Esophagus squamous epithelium (tissue), 5 donors: ENCODE measurements at regions not wholly inside any gene's neighbourhood (a gene's known extent, or its start where the extent isn't known, plus 50 kb on each side); places are given as distances from the start of the nearest gene placed in this dataset.

ENCODE experiments used
- DNase-seq: peaks from one replicate; lab custom pipeline; 2025; lab: John Stamatoyannopoulos, UW
- H3K27ac ChIP-seq, 4 donors: fragments of 200-600 bp; sonication (generic); one replicate each; pipeline ENCODE4 v1.5.1; 2016 to 2019; ENCODE audit warnings: mild to moderate bottlenecking in 1 of 4
- H3K27me3 ChIP-seq, 4 donors: fragments of 200-600 bp; sonication (generic); 1 replicate in 3 of 4; 2 replicates in 1 of 4; pipeline versions ENCODE4 v1.5.1 to v1.6.0; 2017 to 2021; ENCODE audit warnings: antibody characterized with exemption in 1 of 4
- H3K36me3 ChIP-seq, 3 donors: fragments of 200-600 bp; sonication (generic); one replicate each; pipeline ENCODE4 v1.5.1; 2016 to 2019
- H3K4me1 ChIP-seq, 3 donors: fragments of 200-600 bp; sonication (generic); one replicate each; pipeline ENCODE4 v1.5.1; 2017 to 2019
- H3K4me3 ChIP-seq, 4 donors: fragments of 200-600 bp; sonication (generic); 1 replicate in 3 of 4; 2 replicates in 1 of 4; pipeline ENCODE4 v1.5.1; 2016 to 2019; ENCODE audit warnings: mild to moderate bottlenecking in 2 of 4, moderate library complexity in 1 of 4
- H3K9me3 ChIP-seq, 3 donors: fragments of 200-600 bp; sonication (generic); one replicate each; pipeline ENCODE4 v1.5.1; 2016 to 2019
- CTCF ChIP-seq, 6 experiments: fragments of 450-650 bp in 4 of 6; fragments of 200-600 bp in 2 of 6; sonication (generic) in 2 of 6; IDR thresholded peaks; one replicate each; pipeline ENCODE4 v1.5.1; 2016 to 2019; ENCODE audit warnings: antibody characterized with exemption in 6 of 6, mild to moderate bottlenecking in 4 of 6, moderate library complexity in 4 of 6
- POLR2A ChIP-seq, 4 donors: fragments of 450-650 bp; IDR thresholded peaks; one replicate each; pipeline ENCODE4 v1.6.1; 2017; ENCODE audit warnings: antibody characterized with exemption in 4 of 4, mild to moderate bottlenecking in 4 of 4, moderate library complexity in 3 of 4
- WGBS, 2 donors: methylation state at CpG; one replicate each; pipeline ENCODE4 v1.1.5; 2018; 5-methylcytosine and 5-hydroxymethylcytosine counted together
- intact Hi-C: fragments of 100-400 bp; cut with DNase I; formaldehyde crosslinking; loops from one replicate; pipeline ENCODE4 v1.15.0; 2022
- donor health status: DM: yes; HTN: yes; CAD: no.

- H3K4me3 ChIP-seq: no peak overlapping the region
- peak overlapping the region; percentile 41 to 76 (median 67) for H3K27ac ChIP-seq
- no peaks in the 10 kb centered on the region for H3K27me3 ChIP-seq
- no peak for DNase-seq
- no peaks in the 10 kb centered on the region for H3K9me3 ChIP-seq
- TF ChIP-seq POLR2A (IDR thresholded peaks at IDR 0.05) (no peak), CTCF (IDR thresholded peaks at IDR 0.05) (no peak)
- intact Hi-C loops: no loop called here
- H3K36me3 ChIP-seq: no peaks in the 10 kb centered on the region
- 50 to 54% methylated on average over 9 to 11 of the region's 11 CpGs for WGBS, 2 donors
- peaks cover 9 to 40% (median 10%) of the 10 kb centered on the region in 3 donors for H3K4me1 ChIP-seq
These were observed 647.5 kb upstream of the IGFBP3 start for GRCh38 chr7:46568420-46569132.

GRCh38 chr7:46567858-46568257, 646.8 kb upstream of the IGFBP3 start:
- intact Hi-C loops: no loop called here
- Histone ChIP-seq H3K4me1 (peaks cover 9 to 40% (median 10%) of the 10 kb centered on the region in 3 donors), H3K36me3 (no peaks in the 10 kb centered on the region), H3K9me3 (no peaks in the 10 kb centered on the region), H3K27me3 (no peaks in the 10 kb centered on the region), H3K4me3 (no peak overlapping the region), H3K27ac (peak overlapping the region; percentile 41 to 76 (median 67))
- TF ChIP-seq POLR2A (IDR thresholded peaks at IDR 0.05) (no peak), CTCF (IDR thresholded peaks at IDR 0.05) (no peak)
- 82 to 93% methylated on average over 5 to 6 of the region's 6 CpGs for WGBS, 2 donors
- DNase-seq: no peak

- 68 to 73% methylated on average over 4 of the region's 4 CpGs for WGBS, 2 donors
- no peak for DNase-seq
- Histone ChIP-seq H3K36me3 (no peaks in the 10 kb centered on the region), H3K4me3 (no peak overlapping the region), H3K27ac (peak overlapping the region; percentile 7 to 83 (median 72)), H3K4me1 (peaks cover 9 to 40% (median 10%) of the 10 kb centered on the region in 3 donors), H3K27me3 (no peaks in the 10 kb centered on the region), H3K9me3 (no peaks in the 10 kb centered on the region)
- intact Hi-C loops: no loop called here
- TF ChIP-seq POLR2A (IDR thresholded peaks at IDR 0.05) (no peak), CTCF (IDR thresholded peaks at IDR 0.05) (no peak)
These were observed 645.2 kb upstream of the IGFBP3 start for GRCh38 chr7:46566097-46566774.

- no peak for DNase-seq
- intact Hi-C loops: no loop called here
- Histone ChIP-seq H3K9me3 (no peaks in the 10 kb centered on the region), H3K4me3 (no peak overlapping the region), H3K27me3 (no peaks in the 10 kb centered on the region), H3K4me1 (peaks cover 9 to 40% (median 10%) of the 10 kb centered on the region in 3 donors), H3K36me3 (no peaks in the 10 kb centered on the region), H3K27ac (peak overlapping the region; percentile 7 to 83 (median 72))
- WGBS, 2 donors: 50 to 59% methylated on average over 5 of the region's 5 CpGs
- TF ChIP-seq CTCF (IDR thresholded peaks at IDR 0.05) (no peak), POLR2A (IDR thresholded peaks at IDR 0.05) (no peak)
These were observed 644.4 kb upstream of the IGFBP3 start for GRCh38 chr7:46565253-46566096.
